GM19468 (cell line): ENCODE measurements at regions not wholly inside any gene's neighbourhood (a gene's known extent, or its start where the extent isn't known, plus 50 kb on each side); places are given as distances from the start of the nearest gene placed in this dataset.

Experiments used
- ATAC-seq: cut with Tn5 transposase; IDR thresholded peaks from one replicate; pipeline ENCODE4 v1.9.1; 2021; ENCODE audit warnings: mild to moderate bottlenecking, moderate library complexity, moderate number of reproducible peaks; ENCODE audit not compliant: unreplicated experiment; ENCODE audit errors: extremely low read depth

DNA sequence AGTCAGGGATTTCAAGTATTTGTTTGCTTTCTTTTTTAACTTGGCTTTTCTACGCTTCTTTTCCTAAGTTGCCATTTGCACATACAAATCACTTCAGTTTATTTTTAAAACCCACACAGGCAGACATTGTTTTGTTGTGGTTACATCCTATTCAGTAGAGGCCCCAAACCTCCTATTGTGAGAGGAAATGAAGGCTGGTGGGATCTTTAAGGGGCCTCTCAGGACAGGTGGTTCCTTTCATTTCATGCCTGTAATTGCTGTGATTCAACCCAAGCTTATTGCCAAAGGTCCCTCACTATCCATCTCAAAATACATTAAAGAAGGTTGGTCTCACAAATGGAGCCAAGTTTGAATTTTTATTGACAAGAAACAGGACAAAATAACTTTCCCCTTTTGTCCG is 257.1 kb downstream of the ADAMTS20 start:
- ATAC-seq = no peak

DNA sequence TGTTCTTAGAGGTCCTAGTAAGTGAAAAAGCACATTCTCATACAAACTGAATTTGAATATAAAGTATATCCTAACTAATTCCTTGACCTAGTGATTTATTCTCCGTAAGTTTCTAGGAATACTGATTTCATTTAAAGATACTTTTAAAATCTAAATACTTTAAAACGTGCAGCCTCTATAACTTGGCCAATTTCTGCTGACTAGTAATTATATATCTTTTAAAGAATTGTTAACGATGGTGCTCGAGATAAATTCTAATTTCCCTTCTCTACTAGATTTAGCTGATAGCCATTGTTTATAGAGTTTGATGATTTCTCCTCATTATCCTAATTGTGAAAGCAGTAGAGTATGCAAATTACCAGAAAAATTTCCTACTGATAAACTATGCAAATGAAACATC is 257.9 kb downstream of the ADAMTS20 start:
- ATAC-seq = no peak

GRCh38 chr12:43293396-43293795 is 258.6 kb downstream of the ADAMTS20 start:
- ATAC-seq = no peak

GRCh38 chr12:43292699-43293098 is 259.3 kb downstream of the ADAMTS20 start:
- ATAC-seq = no peak

DNA sequence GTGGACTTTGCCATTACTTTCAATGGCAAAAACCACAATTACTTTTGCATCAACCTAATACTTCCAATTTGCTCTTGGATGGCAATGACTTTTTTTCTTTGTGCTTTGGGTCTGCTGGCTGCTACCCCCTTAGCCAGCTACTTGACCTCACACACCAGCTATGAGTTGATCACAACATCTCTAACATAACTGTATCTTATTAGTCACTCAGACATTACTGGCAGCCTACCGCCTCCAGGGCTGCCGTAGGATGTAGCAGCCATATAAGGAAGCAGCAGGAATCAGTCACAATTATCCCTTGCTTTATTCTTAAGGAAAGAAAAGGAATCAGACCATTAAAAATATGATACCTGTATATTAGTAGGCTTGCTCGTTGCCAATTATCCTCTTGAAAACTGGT is 260.5 kb downstream of the ADAMTS20 start:
- ATAC-seq = no peak

DNA sequence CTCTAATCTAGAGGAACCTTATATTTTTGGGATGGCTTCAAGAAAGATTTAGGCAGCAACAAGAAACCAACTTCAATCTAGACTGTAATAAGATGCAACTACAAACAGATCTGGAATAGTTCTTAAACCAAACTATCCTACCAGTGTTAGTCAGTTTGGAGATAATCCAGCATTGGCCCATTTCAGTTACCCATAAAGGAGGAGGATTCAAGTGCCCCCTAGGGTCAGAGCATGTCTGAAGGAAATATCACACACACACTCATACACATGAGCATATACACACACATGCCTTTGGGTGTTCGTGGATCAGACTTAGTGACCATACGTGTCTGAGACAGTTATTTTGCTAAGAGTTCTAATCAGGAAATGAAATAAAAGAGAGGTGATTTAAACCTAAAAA is 261.2 kb downstream of the ADAMTS20 start:
- no peak for ATAC-seq

GRCh38 chr12:43289426-43289801 is 262.6 kb downstream of the ADAMTS20 start:
- ATAC-seq = no peak

GRCh38 chr12:43288671-43289425 is 263.2 kb downstream of the ADAMTS20 start:
- no peak for ATAC-seq

DNA sequence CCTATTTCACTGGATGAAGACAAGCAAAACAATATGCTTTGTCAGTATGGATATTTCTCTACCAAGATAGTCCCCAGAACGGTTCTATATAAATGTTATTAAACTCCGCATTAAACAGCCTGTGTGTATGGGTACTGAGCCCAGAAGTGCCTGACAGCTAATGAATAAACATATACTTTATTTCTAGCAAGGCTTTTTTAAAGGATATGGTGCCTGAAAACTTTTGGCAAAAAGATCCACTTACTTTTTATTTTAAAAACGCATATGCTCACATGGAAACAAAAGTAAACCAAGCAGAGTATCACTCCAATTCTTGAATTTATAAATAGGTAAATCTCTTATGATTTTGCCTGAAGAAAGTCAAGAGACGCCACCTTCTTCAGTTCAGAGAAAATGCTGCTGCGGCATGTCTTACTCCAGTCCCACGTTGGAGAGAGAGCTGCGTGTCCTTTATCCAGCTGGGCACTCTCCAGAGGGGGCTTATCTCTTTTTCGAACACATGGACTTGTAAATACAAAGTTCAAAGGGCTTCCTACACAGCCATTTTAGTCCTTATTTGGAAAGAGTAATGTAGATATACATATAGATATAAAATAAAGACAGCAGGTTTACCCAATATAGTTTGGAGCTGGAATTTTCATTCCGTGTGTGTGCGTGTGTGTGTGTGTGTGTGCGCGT is 264.2 kb downstream of the ADAMTS20 start:
- no peak for ATAC-seq

GRCh38 chr12:43286986-43287385 is 265.0 kb downstream of the ADAMTS20 start:
- ATAC-seq = no peak

DNA sequence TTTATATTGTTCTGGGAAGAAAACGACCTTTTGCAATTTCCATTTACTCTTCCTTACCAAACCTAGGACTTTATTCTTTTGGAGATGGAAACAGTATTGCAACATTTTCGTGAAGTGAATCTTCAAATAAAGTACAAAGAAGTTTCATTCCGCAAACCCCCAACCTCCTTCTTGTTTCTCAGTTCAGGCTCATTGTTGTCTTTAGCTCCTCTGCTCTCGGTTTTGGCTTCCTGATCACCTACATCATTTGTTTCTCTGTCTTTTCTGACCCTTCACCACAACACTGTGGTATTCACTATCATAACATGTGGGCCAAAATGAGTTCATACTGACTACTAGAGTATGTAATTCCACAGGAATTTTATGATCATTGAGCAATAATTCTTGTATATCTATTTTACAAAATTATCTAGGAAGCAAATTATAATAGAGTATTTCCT is 266.8 kb downstream of the ADAMTS20 start:
- ATAC-seq = peak; percentile 48

DNA sequence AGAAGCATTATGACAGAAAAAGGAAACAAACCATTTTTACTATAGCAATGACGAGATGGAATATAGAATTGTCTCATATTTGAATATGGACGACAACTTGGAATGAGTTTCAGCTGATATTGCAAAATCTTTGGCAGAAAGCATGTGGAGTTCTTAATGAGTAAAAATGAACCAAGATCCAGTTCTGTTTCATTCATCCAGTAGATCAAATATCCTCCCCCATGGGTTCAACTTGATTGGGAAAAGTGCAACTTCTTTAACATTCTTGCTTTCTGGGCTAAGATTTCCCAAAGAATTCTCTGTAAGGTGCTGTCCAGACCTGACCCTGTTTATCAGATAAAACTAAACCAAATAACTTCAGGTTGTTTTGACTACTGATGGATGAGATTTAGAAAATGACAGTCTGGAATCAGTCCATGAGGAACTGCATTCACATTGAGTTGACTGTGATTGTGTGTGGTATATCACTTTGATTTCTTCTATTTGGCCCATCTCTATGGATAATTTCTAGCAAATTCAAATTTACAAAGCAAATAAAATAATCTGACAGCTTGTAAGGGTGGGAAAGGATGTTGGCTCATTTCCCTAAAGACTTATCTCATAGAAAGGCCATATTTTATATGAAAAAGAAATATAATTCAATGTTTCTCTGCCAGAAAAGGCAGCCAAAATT is 267.4 kb downstream of the ADAMTS20 start:
- no peak for ATAC-seq

GRCh38 chr12:43283206-43283605 is 268.8 kb downstream of the ADAMTS20 start:
- ATAC-seq = no peak

- no peak for ATAC-seq
These were observed 269.9 kb downstream of the ADAMTS20 start for GRCh38 chr12:43282106-43282505.

- no peak for ATAC-seq
These were observed 270.4 kb downstream of the ADAMTS20 start for GRCh38 chr12:43281563-43281962.

GRCh38 chr12:43278541-43278832 is 273.5 kb downstream of the ADAMTS20 start:
- ATAC-seq = no peak

DNA sequence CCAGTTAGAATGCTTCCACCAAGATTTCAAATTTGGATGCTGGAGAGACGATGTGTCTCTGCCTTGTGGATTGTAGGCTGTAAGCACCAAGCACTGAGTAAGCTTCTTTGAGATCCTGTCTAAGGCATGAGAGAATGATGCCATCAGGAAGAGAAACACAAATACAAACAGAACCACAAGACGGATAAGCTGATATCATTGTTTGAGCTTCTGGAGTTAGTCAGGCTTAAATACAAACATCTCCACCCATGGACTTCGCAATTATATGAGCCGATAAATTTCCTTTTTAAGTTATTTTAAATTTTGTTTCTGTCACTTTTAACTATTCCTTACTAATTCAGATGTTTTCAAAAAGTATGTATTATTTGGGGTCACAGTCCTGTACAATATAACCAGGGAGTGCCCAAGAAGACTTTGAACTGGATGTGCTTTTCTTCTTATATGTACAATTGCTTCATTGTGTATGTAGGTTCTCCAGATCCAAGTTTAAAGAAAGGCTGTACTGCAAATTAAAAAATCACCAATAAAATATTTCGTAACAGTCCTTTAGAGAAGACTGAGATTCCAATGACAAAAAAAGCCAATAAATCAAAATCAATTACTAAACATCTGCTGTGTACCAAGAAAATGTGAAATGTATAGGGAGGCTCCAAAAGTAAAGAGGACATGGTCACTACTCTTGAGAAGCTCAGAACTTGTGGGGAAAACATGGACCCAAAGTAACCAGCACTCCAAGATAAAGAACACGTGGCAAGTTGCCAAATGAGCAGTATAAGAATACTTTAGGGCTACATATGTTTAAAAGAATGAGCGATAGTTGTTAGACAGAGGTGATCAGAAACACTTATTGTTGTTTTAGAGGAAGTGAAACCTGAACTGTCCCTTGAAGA is 274.1 kb downstream of the ADAMTS20 start:
- peak; percentile 81 for ATAC-seq

- ATAC-seq = no peak
These were observed 278.5 kb downstream of the ADAMTS20 start for GRCh38 chr12:43273467-43273866.

DNA sequence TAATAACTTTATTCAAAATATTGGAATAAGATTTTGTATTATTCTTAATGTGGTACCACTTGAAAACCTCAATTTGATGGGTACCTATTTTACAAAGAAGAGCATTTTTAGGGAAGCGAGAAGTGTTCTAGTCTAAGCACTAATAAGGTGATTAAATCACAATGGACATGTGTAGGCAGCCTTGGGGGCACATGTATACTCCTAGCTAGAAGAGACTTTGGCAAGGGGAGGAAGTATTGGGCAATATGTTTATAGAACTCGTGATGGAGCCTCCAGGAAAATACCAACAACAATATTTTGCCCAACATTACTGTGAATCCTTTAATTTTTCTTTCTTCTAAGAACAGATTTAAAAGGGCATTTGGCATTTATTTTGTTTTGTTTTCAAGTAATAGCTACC is 280.3 kb downstream of the ADAMTS20 start:
- ATAC-seq = no peak

- no peak for ATAC-seq
These were observed 284.2 kb downstream of the ADAMTS20 start for GRCh38 chr12:43267818-43268217.

DNA sequence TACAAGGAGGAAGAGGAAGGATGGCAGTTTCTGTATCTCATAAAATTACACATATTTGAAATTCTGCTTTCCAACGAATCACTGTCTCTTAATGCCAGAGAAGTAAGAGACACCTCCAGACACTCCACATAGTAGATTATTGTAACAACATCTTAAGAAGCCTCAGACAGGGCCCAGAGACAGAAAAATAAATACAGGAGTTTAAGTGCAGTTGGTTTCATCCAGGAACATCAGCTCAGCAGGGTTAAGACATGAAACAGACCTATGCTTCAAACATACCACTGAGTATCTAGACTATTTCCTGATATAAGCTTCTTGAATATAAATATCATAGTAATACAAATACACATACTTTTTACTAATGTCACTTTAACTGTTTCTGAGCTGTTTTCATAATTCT is 290.3 kb downstream of the ADAMTS20 start:
- ATAC-seq = no peak
